HUES48 (cell line): ENCODE measurements at regions not wholly inside any gene's neighbourhood (a gene's known extent, or its start where the extent isn't known, plus 50 kb on each side); places are given as distances from the start of the nearest gene placed in this dataset.

Source experiments
- H3K27ac ChIP-seq: one replicate; pipeline ENCODE4 v1.7.0; 2013; ENCODE audit warnings: low read depth, low read length, inconsistent platforms
- H3K27me3 ChIP-seq: 2 replicates; pipeline ENCODE4 v1.6.1; 2013; ENCODE audit warnings: mild to moderate bottlenecking, low read length; ENCODE audit not compliant: control insufficient read depth, insufficient read depth
- H3K36me3 ChIP-seq: 2 replicates; pipeline ENCODE4 v1.6.1; 2013; ENCODE audit warnings: low read length; ENCODE audit not compliant: control insufficient read depth, insufficient read depth
- H3K4me1 ChIP-seq: 2 replicates; pipeline ENCODE4 v1.6.1; 2013; ENCODE audit warnings: mild to moderate bottlenecking, low read length; ENCODE audit not compliant: control insufficient read depth, insufficient read depth
- H3K4me3 ChIP-seq: 2 replicates; pipeline ENCODE4 v1.5.1; 2013; ENCODE audit warnings: mild to moderate bottlenecking, low read depth, low read length
- H3K9ac ChIP-seq: 2 replicates; pipeline ENCODE4 v1.6.1; 2013; ENCODE audit warnings: mild to moderate bottlenecking, low read depth, low read length, moderate library complexity
- H3K9me3 ChIP-seq: 2 replicates; pipeline ENCODE4 v1.6.1; 2013; ENCODE audit warnings: low read length; ENCODE audit not compliant: control insufficient read depth, insufficient read depth

- H3K36me3 ChIP-seq = no peaks in the 10 kb centered on the region
- H3K9ac ChIP-seq = no peak overlapping the region
- H3K27me3 ChIP-seq = no peaks in the 10 kb centered on the region
- H3K27ac ChIP-seq = no peak overlapping the region
- H3K9me3 ChIP-seq = no peaks in the 10 kb centered on the region
- H3K4me3 ChIP-seq = no peak overlapping the region
- H3K4me1 ChIP-seq = no peaks in the 10 kb centered on the region; the same call in 1 of the 2 replicates
Measured at GRCh38 chr5:31116466-31117031, 76.9 kb upstream of the CDH6 start.

GRCh38 chr5:31114817-31115216 lies 78.7 kb upstream of the CDH6 start:
- Histone ChIP-seq H3K9ac (no peak overlapping the region), H3K4me3 (no peak overlapping the region), H3K9me3 (no peaks in the 10 kb centered on the region), H3K36me3 (no peaks in the 10 kb centered on the region), H3K4me1 (no peaks in the 10 kb centered on the region; the same call in 1 of the 2 replicates), H3K27ac (no peak overlapping the region), H3K27me3 (no peaks in the 10 kb centered on the region)

DNA sequence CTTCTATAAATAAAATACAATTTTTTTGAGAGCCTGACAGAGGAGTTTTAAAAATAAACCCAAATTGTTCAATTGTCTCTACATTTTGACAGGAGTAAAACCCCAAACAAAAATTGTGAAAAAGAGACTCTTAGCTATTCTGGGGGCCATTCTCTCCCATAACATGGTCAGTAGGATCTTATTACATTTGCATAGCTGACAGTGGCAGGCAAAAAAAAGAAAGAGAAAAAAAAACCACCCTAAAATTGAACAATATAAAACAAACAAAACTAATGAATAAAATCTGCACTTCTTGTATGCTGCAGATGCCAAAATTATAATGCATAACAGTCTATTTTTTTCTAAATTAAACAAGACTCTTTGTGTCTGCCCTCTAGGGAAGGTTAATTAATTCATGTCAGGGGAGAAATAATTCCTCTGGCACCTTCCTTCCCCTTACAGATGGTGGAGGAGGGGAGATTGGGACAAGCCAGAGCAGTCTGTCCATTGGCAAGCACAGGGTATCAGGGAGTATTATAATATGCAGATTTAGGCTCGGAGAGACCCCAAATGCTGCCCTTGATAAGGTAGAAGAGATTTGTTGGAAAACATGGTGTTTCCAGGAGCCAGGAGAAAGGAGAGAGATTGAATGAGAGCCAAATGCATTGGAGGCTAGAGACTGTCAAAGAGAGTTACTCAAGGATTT lies 79.7 kb upstream of the CDH6 start:
- Histone ChIP-seq H3K9ac (no peak overlapping the region), H3K4me1 (no peaks in the 10 kb centered on the region; the same call in 1 of the 2 replicates), H3K27me3 (no peaks in the 10 kb centered on the region), H3K27ac (no peak overlapping the region), H3K9me3 (no peaks in the 10 kb centered on the region), H3K36me3 (no peaks in the 10 kb centered on the region), H3K4me3 (no peak overlapping the region)

DNA sequence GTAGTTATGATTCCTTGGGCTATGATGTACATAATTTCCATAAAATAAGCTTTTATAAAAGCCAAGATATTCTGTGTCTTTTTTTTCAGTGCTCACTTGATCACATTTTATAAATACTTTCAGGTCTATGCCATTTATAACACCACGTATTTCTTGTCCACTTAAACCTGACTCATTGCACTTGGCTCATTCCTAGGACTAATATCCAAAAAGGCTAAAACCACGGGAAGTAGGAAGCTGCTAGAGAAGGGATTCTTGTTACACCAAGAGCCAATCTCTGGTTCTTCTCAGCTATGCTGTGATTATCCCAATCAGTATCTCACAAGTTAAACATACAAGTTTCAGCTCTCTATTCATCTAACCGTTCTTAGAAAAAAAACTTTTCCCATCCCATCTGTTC lies 80.4 kb upstream of the CDH6 start:
- no peaks in the 10 kb centered on the region for H3K27me3 ChIP-seq
- no peaks in the 10 kb centered on the region for H3K36me3 ChIP-seq
- H3K9me3 ChIP-seq = no peaks in the 10 kb centered on the region
- H3K9ac ChIP-seq = no peak overlapping the region
- H3K27ac ChIP-seq = no peak overlapping the region
- H3K4me3 ChIP-seq = no peak overlapping the region
- no peaks in the 10 kb centered on the region; the same call in 1 of the 2 replicates for H3K4me1 ChIP-seq

- no peaks in the 10 kb centered on the region for H3K36me3 ChIP-seq
Measured at GRCh38 chr5:31107091-31107518, 86.4 kb upstream of the CDH6 start.

GRCh38 chr5:31106691-31107090 lies 86.8 kb upstream of the CDH6 start:
- peak overlapping the region; percentile 12; the same call in 1 of the 2 replicates for H3K4me3 ChIP-seq
- H3K9me3 ChIP-seq = no peaks in the 10 kb centered on the region
- H3K4me1 ChIP-seq = peaks cover 48% of the 10 kb centered on the region
- H3K27me3 ChIP-seq = no peaks in the 10 kb centered on the region
- peak overlapping the region; percentile 86 for H3K27ac ChIP-seq
- H3K9ac ChIP-seq = no peak overlapping the region
- no peaks in the 10 kb centered on the region for H3K36me3 ChIP-seq

More at GRCh38 chr5:31107091-31107518, 86.4 kb upstream of the CDH6 start:
- Histone ChIP-seq H3K27me3 (no peaks in the 10 kb centered on the region), H3K27ac (peak overlapping the region; percentile 86), H3K9me3 (no peaks in the 10 kb centered on the region), H3K4me3 (peak overlapping the region; percentile 12; the same call in 1 of the 2 replicates), H3K9ac (no peak overlapping the region), H3K4me1 (peaks cover 48% of the 10 kb centered on the region)

DNA sequence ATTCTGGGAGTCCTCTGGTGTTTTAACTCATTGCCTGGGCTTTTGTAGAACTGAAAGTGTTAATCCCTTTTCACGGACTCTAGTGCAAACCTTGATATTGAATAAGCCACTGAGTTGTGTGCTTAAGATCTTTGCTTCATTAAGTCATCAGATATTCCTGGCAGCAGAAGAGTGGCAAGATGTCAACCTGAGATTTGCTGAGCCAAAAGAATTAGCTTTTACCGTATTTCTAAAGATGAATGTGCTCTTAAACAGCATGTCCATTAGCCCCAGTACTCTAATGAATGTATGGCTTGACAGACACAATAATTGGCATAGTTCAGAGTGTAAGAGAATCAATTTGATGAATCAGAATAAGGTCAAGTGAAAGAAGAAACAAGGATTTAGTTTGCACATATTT lies 87.2 kb upstream of the CDH6 start:
- Histone ChIP-seq H3K4me1 (peaks cover 48% of the 10 kb centered on the region), H3K9me3 (no peaks in the 10 kb centered on the region), H3K9ac (no peak overlapping the region), H3K27ac (peak overlapping the region; percentile 86), H3K27me3 (no peaks in the 10 kb centered on the region), H3K4me3 (no peak overlapping the region), H3K36me3 (no peaks in the 10 kb centered on the region)

DNA sequence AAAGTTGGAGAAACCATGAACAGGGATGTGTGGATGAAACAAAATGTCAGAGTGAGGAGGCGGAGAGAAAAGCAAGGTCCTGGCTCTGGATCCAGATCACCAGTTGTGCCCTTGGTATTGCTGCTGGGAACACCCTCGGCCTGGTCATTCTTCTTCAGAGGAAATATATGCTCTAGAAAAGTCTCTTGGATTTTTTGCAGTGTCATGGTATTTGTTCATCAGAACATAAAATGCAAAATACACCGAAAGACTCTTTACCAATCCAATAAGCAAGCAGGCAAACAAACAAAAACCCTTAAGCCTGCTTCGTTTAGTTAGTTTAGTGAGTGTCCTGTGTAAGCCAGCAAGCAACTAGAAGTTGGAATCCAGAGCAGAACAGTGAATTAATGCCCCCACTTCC lies 88.7 kb upstream of the CDH6 start:
- H3K4me1 ChIP-seq = peaks cover 48% of the 10 kb centered on the region
- H3K27ac ChIP-seq = no peak overlapping the region

DNA sequence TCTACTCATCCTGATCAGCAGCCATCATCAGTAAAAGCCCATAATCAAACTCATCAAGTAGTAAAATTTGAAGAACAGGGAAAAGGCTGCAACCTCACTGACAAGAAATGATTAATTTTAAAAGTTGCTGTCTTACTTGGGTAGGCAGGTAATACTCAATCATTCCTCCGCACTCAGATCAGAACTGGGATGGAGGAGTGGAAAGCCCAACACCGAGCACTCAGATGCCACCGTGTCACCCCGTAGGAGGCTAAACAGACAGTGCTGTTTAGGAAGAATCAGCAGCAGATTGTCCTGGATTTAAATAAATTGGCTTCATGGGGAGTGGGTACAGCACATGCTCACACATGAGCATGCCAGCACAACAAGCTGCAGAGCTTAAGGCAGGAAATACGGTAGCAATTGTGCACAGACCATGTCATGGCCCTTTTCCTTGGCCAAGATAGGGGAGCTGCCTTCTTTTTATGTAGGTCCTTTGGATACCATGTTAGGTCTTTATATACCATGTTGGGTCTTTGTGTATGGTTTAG lies 92.6 kb upstream of the CDH6 start:
- Histone ChIP-seq H3K4me1 (peaks cover 27% of the 10 kb centered on the region), H3K27ac (no peak overlapping the region), H3K4me3 (no peak overlapping the region)

More for the DNA sequence above, 88.7 kb upstream of the CDH6 start:
- Histone ChIP-seq H3K9me3 (no peaks in the 10 kb centered on the region), H3K27me3 (no peaks in the 10 kb centered on the region), H3K9ac (no peak overlapping the region), H3K36me3 (no peaks in the 10 kb centered on the region), H3K4me3 (no peak overlapping the region)

GRCh38 chr5:31100047-31100575 lies 93.4 kb upstream of the CDH6 start:
- Histone ChIP-seq H3K9ac (no peak overlapping the region), H3K27ac (no peak overlapping the region), H3K9me3 (no peaks in the 10 kb centered on the region), H3K4me3 (no peak overlapping the region), H3K4me1 (peaks cover 25% of the 10 kb centered on the region), H3K27me3 (no peaks in the 10 kb centered on the region), H3K36me3 (no peaks in the 10 kb centered on the region)

More for the DNA sequence above, 92.6 kb upstream of the CDH6 start:
- H3K27me3 ChIP-seq = no peaks in the 10 kb centered on the region
- no peak overlapping the region for H3K9ac ChIP-seq
- H3K9me3 ChIP-seq = no peaks in the 10 kb centered on the region
- H3K36me3 ChIP-seq = no peaks in the 10 kb centered on the region

DNA sequence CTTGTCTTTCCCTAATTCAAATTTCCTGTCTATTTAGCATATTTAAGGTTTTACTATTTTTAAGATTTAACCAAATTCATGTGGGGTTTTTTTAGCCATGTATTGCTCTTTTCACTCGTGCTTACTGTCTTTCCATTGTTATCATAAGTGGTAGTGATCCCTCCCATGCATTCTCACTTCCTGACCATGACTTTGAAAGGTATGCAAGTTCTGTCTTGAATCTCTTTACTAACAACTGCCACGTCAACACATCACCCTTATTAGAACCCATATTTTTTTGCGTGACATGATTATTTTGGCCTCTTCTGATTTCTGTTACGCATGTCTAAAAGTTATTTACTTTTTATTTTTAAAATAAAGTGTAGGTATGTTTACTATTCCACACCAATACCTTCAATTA lies 94.7 kb upstream of the CDH6 start:
- no peaks in the 10 kb centered on the region for H3K9me3 ChIP-seq
- H3K4me1 ChIP-seq = peaks cover 14% of the 10 kb centered on the region
- no peak overlapping the region for H3K27ac ChIP-seq
- H3K4me3 ChIP-seq = no peak overlapping the region
- no peak overlapping the region for H3K9ac ChIP-seq
- H3K27me3 ChIP-seq = no peaks in the 10 kb centered on the region
- H3K36me3 ChIP-seq = no peaks in the 10 kb centered on the region
